ENCODE measurements at regions not wholly inside any gene's neighbourhood (a gene's known extent, or its start where the extent isn't known, plus 50 kb on each side); places are given as distances from the start of the nearest gene placed in this dataset.

- TF ChIP-seq EZH2 (IDR thresholded peaks at IDR 0.05): no peak
- no peak for TF ChIP-seq CTCF (IDR thresholded peaks at IDR 0.05)
- no peak for TF ChIP-seq EZH2phosphoT487 (IDR thresholded peaks at IDR 0.05)
Observed at GRCh38 chr4:187612301-187612700, 383.3 kb upstream of the ZFP42 start.

All from neural progenitor cell (in vitro differentiated cells).